Ecto neural progenitor cell (in vitro differentiated cells): ENCODE measurements at regions not wholly inside any gene's neighbourhood (a gene's known extent, or its start where the extent isn't known, plus 50 kb on each side); places are given as distances from the start of the nearest gene placed in this dataset.
"Not testable (repeated sequence)": the region's sequence is repeated elsewhere in the genome, so short reads cannot be mapped to it uniquely, and the experiment has no call there.

ENCODE experiments used
- DNase-seq: peaks from one replicate; pipeline ENCODE4 v3.0.0-alpha.2; 2018; ENCODE audit warnings: low spot score

DNA sequence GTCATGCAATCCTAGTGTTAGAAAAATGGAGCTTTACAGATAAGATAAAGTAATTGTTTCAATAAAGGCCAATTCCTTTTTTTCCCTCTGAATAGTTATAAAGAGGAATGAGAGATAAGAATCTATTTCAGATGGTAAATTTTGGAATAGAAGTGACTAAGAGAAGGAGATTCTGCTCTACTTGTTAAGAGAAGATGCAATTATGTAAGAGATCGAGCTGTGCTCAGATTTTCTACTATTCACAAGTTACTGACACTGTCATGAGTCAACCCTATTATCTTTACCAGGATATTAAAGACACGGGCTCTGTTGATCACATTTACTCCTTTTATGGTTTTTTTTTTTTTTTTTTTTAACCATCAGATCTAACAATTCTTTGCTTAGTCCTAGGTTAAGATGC, 511.3 kb downstream of the ARL4A start:
- DNase-seq, result no peak

DNA sequence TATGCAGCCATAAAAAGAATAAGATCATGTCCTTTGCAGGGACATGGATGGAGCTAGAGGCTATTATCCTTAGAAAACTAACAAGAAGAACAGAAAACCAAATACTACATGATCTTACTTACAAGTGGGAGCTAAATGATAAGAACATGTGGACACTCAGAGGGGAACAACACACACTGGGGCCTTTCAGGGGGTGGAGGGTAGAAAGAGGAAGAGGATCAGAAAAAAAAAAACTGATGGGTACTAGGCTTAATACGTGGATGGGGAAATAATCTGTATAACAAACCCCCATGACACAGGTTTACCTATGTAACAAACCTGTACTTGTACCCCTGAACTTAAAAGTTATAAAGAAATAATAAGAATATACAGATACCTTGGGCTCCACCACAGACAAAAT, 514.2 kb downstream of the ARL4A start:
- no peak for DNase-seq

DNA sequence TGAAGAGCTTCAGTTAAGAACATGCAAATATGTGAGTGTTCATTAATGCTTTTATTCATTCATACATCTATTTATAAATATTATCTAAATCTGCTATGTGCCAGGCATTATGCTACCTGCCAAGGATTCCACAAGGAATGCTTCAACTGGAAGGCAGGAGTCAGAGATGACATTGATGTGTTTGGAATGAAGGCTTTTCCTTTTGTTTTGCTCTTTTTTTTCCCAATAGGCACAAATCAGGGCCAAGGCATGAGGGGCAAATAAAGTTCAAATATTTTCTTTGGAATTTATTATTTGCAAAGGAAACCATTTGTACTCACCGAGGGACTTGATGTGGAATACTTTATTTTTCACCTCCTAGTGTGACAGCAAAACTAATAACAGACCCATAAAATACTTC, 530.3 kb downstream of the ARL4A start:
- DNase-seq, result no peak

DNA sequence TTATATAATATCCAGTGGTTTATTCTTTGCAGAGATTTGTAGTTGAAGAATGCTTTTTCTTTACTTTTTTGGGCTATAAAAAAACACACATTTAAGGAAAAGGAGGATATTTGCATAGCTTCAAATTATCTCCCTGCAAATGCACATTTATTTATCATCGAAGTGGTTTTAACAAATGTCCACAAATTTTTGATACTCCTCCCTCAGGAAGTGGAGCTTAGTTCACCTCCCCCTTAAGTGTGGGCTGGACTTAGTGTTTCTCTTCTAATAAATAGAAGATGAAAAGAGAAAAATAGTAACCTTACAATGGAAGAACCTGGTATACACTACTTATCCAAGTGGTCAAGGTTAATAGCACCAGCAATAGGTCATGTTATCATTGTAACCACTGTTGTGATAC, 537.6 kb downstream of the ARL4A start:
- DNase-seq, result no peak

DNA sequence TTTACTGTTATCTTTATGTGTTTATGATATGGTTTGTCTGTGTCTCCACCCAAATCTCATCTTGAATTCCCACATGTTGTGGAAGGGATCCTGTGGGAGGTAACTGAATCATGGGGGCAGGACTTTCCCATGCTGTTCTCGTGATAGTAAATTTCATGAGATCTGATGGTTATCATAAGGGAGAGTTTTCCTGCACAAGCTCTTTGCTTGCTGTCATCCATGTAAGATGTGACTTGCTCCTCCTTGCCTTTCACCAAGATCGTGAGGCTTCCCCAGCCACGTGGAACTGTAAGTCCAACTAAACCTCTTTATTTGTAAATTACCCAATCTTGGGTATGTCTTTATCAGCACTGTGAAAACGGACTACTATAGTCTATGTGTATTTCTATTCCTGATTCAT, 539.0 kb downstream of the ARL4A start:
- no peak for DNase-seq

DNA sequence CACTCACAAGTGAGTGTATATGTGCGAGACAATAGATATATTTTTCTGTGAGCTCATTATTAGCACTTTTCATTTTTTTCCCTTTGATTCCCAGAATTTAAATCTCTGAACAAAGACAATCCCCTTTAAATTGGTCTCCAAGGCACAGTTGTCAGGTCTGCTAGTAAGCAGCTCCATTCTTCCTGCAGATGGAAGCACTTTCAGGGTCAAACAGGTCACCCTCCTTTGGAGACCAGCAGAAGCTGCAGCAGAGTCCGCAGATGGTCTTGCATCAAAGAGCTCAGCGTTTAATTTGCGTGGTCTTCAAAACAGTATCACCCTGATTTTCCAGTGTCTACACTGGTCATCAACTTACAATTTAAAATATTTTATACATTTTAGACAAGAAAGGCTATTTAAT, 543.8 kb downstream of the ARL4A start:
- peak; percentile 62 for DNase-seq

DNA sequence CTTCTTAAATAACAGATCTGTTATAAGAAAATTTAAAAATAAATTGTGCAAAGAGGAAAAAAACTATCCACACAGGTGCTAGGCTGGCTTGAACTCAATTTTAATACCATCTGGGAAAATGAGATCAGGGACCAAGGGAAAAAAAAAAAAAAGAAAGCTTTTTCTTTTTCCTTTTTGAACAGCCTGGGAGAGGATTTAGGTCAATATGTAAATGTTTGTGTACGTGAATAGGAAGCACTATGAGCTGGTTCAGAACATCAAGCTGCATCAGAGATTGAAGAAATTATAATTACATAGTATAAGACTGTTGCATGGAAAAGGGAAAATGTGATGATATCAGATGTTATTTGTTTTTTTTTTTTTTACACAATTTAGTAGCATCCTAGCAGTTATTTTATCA, 548.0 kb downstream of the ARL4A start:
- DNase-seq, result no peak

DNA sequence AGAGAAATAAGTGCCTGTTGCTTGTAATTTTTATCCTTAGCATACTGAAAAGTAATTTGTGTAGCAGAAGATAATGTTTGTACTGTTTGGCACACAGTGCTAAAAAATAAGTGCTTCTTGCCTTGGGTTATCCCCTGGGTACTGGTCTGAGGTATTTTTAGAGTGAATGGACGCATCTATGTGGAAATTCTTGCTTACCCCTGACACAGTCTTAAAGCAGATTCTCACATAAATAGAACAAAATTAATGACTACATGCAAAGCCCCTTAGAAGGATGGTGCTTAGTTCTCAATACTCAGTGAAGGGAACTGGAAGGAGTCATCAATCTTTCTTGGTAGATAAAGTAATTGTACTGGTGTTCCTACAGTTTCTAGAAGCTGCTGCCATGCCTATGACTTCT, 548.6 kb downstream of the ARL4A start:
- no peak for DNase-seq

DNA sequence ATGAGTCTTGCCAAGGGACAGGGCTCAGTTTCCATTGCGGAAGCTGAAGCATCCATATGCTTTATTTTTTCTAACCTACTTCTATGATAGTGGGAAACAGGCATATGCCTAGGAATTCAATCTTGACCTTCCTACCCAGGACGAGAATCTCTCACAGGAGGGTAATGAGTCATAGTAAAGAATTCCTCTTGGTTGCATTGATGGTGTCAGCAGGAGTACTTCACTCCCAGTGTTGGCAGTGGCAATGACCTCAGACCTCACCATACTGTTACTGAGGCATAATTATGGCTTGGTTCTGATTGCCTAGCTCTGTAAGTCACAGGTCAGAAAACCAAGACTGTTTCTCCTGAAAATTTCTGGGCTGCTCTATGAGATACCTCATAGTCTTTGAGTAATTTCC, 552.9 kb downstream of the ARL4A start:
- DNase-seq, result no peak

DNA sequence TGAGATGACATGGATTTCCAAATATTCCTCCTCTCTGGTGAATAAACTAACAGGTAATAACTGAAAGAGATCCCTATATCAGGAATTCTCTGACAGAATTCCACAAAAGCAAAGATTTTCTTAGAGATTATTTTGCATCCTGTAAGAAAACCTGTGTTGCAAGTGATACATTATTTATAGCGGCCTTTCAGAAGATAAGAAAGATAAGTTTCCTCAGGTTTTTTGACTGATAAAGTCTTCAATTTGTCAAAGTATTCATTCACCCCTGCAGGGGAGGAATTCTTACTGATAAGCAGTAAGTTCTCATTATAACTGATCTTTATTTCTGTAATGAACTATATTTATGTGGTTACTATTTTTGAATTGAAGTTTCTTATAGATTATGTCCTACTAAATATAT, 554.0 kb downstream of the ARL4A start:
- DNase-seq, result no peak

DNA sequence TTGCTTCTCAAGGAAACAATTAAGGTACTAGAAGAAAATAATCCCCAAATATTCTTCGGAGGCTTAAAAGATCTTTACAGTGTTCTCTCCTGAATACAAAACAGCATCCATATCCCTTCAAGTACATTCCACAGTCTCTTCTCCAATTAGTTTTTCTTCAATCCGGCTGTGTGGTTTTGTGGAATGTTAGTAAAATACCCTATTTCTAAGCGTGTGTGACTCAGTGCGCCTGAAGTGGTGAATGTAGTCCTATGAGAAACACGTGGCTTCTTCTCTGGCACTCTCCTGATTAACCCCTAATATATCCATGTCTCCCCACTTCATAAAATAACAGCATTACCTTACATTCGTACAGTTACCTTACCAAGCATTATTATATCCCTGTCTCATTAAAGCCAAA, 570.2 kb downstream of the ARL4A start:
- DNase-seq, result no peak

DNA sequence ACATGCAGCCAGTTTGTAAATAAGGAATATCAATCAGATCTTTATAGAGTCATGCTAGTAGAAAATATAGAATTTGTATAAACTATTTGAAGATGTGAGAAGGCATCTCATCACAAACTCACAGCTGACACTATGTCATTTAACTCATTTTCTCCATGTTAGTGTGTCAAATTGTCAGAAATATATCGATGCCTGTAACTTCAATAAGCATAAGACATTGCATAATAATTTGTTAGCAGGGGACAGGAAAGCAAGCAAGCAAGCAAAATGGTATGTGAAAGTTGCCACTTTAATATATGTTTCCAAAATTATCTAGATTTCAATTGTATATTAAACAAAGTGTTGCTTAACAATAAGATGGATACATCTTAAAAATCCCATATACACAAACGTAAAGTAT, 571.0 kb downstream of the ARL4A start:
- DNase-seq, result no peak

DNA sequence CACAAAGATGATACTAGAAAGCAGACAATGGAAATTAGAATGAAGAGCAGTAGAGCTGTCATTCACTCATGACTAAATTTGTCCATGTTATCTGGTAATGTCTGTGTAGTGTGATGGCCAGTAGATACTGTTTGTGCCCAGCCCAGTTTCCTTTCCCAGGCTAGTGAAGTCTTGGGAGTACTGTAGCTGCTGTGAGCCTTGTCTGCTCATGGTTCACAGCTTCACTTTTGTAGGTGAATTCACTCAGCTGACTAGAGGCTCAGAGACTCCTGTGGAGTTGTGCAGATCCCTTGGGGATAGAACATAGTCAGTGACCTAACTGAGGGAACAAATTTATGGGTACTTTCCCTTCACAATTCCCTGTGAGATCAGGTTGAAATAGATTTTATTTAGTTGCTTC, 572.5 kb downstream of the ARL4A start:
- no peak for DNase-seq

DNA sequence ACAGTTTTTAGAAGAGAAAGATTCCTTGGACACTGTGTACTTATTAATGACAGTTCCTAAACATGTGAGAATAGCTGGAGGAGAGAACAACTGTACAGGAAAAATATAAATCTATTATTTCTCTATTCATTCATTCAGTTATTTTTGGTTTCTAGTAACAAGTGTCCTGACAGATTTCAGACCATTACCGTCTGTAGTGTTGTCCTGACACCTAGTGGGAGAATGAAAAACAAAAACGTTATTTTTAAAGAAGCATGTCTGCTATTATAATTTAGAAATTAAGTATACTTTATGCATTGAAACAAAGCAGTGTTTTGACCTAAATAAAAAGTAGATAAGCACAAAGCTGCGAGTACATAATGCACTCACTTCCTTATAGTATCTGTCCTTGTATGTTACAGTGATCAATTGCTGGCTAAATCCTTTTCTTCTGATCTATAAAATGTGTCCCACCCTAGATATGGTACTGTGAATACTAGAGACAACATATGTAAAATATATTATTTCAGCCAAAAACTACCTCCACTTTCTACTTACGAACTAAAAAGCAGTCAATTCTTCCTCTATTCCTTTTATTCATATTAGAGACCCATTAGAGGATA, 575.6 kb downstream of the ARL4A start:
- no peak for DNase-seq

DNA sequence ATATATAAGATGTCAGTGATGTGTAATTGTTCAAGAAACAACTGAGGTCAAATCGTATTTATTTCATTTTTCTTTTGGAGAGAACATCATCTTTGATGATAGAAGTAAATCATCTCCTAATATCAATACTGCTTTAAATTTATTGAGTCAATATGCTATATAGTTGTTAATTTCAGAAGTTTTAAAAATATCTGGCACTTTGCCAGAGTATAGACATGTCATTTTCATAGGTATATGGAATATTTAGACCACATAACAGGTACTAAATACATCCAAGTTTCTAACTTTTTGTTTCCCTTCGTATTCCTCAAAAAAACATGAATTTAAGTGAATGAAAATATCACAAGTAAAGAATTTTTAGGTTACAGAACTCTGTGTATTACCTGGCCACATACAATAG, 577.8 kb downstream of the ARL4A start:
- no peak for DNase-seq

DNA sequence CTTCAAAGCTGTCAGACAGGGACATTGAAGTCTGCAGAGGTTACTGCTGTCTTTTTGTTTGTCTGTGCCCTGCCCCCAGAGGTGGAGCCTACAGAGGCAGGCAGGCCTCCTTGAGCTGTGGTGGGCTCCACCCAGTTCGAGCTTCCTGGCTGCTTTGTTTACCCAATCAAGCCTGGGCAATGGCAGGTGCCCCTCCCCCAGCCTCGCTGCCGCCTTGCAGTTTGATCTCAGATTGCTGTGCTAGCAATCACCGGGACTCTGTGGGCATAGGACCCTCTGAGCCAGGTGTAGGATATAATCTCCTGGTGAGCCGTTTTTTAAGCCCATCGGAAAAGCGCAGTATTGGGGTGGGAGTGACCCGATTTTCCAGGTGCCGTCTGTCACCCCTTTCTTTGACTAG, 586.8 kb downstream of the ARL4A start:
- DNase-seq, result not testable (repeated sequence)

DNA sequence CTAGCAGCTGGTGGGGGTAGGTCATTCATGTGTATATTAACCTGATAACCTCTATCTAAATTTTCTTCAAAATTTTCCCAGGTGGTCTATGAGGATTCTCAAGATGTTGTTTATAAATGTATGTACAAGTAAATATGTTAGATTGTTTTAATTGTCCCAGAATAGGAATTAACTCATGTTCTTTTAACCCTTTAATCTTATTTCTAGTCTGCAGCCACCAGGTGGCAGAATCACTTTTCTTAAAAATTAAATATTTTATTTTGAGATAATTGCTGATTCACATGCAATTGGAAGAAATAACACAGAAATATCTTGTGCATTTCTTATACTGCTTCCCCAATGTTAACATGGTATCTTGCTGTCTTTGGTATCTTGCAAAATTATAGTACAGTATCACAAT, 589.5 kb downstream of the ARL4A start:
- DNase-seq, result no peak

DNA sequence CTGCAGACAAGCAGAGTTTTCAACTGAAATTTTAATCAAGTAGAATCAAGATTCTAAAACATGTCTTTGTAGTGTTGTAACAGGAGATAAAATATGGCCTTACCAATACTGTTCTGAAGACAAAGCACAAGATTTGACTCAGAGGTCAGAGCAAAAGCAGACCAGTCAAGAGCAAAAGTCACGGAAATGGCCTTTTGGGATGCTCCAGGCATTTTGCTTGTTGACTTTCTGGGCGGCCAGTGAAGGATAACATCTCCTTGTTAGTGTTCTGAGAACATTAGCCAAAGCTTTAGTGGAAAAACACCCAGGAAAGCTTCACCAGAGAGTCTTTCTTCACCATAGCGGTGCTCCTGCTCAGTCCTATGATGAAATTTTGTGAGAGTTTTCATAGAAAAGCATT, 590.6 kb downstream of the ARL4A start:
- no peak for DNase-seq

DNA sequence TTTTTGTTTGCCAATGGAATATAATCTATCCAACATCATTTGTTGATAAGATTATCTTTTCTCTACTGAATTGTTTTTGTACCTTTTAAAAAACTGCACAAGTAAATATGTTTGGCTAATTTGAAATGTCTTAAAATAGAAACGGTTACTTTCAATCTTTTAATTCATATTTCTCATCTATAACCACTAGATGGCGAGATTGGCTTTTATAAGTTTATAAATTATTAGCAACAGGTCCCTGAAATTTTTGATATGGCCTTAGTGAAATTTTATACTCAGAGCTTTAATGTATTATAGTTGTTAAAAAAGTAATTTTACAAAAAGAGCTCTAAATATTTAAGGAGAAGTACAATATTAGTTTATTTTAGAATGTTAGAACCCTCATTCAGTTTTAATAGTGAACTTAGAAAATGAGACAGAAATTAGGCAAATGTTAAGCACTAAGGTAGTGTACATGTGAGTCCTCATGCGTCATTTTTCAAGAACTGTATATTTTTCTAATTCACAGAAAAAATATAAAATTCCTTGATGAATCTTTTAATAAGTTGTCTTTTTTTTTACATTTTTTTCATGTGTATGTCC, 592.5 kb downstream of the ARL4A start:
- no peak for DNase-seq

DNA sequence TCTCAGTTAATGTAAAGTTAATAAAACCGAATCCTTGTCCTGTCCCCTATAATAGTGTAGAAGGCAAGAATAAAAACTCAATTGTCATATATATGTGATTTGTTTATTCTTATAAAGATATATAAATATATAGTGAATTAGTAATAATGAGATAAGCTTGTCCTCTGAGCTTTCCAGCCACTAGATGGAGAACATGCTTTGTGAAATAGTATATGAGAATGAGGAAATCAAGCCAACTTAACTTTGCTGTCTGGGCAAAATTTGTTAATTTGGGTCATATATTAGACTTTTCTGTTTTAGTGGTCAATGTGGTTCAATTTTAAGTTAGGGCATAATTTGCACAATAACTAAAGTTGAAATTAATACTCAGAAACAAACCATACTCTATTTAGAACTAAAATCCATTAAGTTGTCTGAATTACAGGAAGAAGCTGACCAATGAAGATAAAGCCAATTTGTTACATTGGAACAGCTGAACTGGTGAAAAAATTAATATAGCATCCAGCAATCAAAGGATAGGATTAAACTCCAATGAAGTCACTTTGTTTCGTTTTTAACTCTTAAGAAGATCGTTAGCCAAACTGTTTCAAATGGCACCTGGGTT, 595.0 kb downstream of the ARL4A start:
- no peak for DNase-seq

DNA sequence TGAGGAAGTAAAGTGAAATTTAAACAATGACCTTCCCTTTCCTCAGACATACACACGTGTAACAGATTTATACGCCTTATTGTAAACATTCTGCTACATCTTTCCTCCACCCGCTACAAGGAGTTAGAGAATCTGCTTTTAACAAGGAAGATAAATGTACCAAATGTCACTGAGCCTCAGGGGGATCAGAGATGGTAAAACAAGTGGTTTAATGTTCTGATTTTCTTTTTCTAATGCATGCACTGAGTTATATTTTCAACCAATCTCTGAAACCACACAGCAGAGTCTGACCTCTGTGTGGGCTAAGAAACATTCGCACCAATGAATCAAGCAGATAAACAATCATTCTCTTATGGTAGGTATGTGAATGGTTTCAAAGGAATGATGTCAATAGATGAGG, 599.5 kb downstream of the ARL4A start:
- no peak for DNase-seq

DNA sequence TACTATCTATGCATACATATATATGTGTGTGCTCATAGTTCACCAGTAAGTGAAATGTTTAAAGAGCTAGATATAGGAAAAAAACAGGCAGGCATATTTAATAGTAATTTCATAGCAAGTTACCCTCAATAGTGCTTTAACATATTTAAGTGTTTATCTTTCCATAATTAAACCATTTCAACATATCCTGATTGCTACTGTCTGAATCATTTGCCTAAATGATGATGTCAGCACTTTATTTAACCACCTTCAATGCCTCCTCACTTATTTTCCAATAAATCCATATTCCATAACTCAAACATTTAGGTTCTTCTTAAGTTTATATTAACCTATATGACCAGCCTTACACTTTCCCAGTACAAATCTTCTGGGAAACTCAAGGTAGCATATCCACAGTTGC, 601.1 kb downstream of the ARL4A start:
- no peak for DNase-seq

DNA sequence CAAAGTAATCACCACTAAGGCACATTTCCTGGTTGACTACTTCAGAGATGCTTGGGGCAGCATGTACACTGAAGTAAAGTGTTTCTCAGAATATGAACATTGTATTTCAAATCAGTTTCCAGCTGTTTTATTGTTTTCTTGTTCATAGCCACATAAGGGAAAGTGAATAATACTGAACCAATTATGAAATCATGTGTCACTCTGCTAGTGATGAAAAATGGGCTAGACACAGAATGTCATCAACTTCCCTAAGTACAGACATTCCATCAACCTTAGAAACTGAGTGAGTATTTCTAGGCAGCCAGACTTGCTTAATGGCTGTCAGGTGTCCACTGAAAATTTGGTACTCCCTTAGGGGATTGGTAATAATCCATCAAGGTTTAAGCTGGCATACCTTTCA, 603.5 kb downstream of the ARL4A start:
- DNase-seq, result no peak
